Activated effector memory CD4-positive, alpha-beta T cell treated with Interleukin-2 at 50 U/mL for 16 hours (primary cell): ENCODE measurements at regions not wholly inside any gene's neighbourhood (a gene's known extent, or its start where the extent isn't known, plus 50 kb on each side); places are given as distances from the start of the nearest gene placed in this dataset.
"Not testable (repeated sequence)": the region's sequence is repeated elsewhere in the genome, so short reads cannot be mapped to it uniquely, and the experiment has no call there.

Experiments
- DNase-seq: peaks from one replicate; pipeline ENCODE4 v3.0.0-alpha.2; 2020

DNA sequence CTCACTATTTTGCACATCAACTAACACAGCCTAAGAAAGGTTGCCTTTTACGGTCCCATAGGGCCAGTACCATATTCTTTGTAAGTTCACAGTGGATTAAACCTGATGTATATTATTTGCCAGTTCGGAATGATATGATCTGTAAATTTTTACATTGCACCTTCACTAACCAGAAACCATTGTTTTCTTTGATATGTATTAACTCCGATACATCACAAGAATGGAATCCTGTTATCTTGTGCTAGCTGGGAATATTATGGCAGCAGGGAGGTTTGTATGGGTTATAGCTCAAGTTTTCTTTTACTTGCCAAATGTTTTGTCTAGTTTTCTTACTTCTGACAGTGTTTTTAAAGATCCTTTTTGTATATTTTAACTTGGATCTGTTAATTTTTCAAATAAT, 51.4 kb upstream of the S1PR1 start:
- no peak for DNase-seq

DNA sequence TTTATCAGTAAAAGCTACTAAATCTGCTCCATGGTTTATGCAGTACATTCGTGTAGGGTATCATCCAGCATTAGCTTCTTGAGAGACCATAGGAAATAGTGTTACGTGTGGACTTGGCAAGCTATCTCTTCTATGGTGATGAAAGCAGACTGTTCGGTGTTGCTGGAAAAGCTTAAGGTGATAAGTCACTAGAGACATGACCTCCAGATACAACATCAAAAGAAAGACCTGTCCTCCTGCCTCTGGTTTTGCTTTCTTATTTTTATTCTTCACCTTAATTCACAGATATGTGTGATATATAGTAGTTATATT, 53.5 kb upstream of the S1PR1 start:
- no peak for DNase-seq

DNA sequence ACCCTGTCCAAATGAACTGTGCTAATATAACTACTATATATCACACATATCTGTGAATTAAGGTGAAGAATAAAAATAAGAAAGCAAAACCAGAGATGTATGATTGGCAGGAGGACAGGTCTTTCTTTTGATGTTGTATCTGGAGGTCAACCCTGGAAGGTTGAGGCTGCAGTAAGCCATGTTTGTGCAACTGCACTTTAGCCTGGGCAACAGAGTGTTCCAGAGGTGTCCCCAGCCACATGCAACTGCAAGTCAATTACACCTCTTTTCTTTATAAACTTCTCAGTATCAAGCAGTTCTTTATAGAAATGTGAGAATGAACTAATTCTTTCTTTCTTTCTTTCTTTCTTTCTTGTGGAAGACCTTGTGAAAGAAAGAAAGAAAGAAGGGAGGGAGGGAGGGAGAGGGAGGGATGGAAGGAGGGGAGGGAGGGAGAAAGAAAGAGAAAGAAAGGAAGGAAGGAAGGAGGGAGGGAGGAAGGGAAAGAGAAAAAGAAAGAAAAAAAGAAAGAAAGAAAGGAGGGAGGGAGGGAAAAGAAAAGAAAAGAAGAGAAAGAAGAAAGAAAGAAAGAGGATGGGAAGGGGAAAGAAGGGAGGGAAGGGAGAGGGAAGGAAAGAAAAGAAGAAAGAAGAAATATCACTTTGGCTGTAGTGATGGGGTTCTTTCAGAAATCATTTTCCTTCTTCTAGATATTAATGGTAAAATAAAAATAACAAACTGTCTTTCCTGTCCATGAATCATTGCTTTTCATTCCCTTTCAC, 54.0 kb upstream of the S1PR1 start:
- no peak for DNase-seq

DNA sequence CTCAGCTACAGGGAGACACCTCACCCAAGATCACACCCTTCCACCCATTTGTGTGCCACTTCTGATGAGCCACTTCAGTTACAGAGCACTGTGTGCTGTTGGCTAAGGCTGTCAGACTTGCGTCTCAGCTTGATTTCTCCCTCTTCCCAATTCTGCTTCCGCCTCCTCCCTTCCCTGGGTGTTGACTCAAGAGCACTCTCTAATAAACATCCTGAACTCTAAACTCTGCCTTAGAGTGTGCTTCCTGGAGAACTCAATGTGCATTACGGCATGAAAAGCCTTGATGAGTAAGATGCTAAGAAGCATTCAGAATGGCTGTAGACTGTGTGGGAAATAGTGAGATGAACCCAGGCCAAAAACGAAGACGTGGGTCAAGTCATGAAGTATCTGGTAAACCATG, 54.9 kb upstream of the S1PR1 start:
- no peak for DNase-seq

DNA sequence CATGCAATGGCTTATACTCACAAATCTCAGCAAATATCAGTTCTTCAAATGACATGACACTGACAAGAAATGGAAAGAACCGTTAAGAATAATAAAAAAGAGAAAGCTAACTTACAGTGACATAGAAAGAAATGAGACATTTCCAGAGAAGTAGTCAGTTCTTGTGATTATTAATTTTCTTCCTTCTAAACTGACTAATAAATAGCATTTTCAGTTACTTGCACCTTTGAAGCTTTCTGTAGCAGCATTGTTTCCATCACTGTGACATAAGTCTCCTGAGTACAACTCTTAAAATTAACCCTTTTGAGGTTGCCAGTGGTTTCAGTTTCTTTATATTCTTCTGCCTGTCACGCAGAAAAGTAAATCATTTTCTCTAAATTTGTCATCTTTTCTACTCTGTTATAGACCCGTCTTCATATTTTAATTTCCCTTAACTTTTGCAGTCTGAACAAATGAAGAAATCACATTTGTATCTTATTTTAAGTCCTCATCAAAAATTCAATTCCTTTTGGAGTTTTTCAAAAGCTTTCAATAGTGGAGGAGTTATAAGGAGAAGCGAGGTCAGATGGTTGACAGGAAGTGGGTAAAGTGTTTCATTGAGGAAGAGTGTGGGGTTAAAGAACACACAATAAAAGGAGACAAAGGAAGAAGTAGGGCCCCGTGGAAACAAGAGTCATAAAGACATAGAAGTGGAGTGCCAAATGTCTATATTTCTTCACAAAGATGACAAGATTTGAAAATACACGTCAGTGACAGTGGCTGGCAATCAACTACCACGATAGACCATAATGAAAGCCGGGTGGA, 57.9 kb upstream of the S1PR1 start:
- no peak for DNase-seq

DNA sequence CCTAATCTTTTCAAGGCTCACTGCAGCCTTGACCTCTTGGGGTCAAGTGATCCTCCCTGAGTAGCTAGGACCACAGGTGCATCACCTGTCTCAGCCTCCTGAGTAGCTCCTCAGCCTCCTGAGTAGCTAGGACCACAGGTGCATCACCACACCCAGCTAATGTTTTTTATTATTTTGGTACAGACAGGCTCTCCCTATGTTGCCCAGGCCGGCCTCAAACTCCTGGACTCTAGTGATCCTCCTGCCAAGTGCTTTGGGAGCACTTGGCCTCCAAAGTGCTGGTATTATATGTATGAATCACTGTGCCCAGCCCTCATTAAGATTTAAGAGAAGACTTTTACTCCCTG, 58.5 kb upstream of the S1PR1 start:
- no peak for DNase-seq

DNA sequence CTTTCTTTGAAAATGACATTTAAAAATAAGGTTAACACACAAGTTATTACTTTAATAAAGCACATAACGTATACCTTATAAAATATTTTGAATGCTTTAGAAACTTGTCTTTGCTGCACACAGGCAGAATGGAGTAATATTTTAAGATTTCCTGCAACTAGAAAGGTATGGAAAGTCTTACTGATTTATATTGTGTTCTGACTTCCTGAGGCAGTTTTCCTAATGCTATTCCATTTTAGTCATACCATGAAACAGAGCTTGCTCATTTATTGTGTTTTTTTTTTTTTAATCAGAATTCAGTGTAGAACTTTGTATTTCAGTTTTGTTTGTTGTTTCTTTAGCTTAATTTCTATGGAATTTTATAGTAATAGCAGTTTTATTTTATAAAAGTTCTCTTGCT, 60.9 kb upstream of the S1PR1 start:
- no peak for DNase-seq

DNA sequence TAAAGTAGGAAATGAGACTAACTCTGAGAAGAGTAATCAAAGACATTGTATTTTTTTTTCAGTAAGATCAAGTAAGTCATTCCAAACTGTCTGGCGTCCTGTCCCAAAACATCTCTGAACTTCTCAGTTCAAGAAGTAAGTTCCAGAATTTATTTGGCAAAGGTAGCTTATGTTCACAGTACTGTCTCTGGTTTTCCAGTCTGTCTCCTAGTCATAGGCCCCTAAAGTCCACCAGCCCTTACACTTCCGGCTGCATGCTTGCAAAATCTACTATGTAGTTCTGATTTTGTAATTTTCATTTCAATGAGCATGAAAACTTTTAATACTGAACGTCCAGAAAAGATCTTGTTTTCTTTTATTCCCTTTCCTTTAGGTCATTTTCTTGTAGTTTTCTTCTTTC, 61.4 kb upstream of the S1PR1 start:
- DNase-seq: no peak

DNA sequence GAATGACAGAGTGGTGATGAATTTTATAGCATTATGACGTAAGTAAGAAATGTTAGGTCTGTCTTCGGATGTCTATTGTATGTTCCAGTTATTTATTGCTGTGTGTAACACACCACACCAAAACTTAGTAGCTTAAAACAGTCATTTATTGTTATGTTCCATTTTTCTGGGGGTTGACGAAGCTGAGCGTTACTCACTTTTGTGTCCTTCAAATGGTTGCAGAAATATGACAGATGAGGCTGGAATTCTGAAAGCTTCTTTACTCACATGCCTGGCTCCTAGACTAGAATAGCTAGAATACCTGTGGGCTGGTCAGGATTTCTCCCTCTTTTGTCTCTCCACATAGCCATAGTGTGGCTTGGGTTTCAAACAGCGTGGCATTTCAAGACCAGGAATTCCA, 62.1 kb upstream of the S1PR1 start:
- no peak for DNase-seq

DNA sequence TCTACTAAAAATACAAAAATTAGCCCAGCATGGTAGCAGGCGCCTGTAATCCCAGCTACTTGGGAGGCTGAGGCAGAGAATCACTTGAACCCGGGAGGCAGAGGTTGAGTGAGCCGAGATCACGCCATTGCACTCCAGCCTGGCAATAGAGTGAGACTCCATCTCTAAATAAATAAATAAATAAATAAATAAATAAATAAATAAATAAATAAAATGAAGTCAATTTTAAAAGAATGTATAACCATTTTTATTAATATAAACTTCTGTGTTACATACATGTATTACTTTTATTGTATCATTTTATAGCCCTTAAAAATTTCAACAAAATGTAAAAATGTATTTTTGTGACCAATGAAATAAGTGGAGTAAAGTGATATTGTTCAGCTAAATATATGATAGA, 62.5 kb upstream of the S1PR1 start:
- not testable (repeated sequence) for DNase-seq

DNA sequence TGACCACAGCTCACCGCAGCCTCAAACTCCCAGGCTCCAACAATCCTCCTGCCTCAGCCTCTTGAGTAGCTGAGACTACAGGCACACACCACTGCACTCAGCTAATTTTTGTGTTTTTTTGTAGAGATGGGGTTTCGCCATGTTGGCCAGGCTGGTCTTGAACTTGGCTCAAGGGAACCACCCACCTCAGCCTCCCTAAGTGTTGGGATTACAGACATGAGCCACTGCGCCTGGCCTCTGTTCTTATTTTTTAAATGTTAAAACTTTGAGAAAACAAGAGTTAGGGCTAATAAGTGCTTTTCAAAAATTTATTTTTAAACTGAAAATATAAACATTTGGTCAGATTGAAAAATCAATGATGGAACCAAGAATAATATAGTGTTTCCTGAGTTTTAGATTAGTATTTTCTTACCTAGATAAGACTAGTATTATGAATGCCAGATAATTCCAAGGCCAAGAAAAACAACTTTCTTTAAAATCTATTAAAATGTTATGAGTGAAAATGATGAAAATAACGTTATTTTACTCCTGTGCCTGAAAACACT, 66.2 kb upstream of the S1PR1 start:
- no peak for DNase-seq

DNA sequence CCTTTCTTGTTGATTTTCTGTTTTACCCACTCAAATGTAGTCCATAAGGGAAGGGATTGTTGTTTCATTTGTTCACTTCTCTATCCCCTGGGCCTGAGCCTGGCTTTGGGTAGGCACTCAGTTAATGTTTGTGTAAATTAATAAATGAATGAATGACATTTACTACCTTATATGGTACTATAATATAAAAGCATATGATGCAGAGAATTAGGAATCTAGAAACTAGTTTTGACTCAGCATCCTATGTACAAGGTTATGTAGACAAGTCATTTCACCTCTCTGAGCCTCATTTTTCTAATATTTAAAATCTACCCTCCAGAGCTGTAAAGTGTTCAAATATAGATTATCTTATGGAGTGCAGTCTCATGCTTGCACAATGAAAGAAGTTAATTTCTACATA, 68.9 kb upstream of the S1PR1 start:
- DNase-seq: no peak

DNA sequence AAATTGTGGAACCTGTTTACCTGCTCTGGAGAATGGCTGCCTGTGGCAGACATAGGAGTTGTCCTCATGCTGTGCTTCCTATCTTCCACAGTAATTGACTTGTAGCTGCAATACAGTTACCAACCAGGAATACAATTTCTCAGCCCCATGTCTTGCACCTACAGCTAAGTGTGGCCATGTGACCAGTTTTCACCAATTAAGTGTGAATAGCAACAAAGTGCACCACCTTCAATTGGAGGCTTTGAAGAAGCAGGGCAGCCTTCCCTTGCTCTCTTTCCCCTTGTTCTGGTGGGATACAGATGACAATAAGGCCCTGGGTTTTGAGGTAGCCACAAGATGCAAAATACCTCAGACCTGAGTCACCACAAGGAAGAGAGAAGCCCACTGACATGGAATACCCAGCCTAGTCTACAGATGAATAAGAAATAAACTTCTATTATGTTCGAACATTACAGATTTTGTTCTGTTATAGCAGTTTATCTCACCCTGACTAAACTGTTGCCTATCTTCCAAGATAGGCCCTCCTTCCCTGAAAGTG, 70.2 kb upstream of the S1PR1 start:
- no peak for DNase-seq

DNA sequence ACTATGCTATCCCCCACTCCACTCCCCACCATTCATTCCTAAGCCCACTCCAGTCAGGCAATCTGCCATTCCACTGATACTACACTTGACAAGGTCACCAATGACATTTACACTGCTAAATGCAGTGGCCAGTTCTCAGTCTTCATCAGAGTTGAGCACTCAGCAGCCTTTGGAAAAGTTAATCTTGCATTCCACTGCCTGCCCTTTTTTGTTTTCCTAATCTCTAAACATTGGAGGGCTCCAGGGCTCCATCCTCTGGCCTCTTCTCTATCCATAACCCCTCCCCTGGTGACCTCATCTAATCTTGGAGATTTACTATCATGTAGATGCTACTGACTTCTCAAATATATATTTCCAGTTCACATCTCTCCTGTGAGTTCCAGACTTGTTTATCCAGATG, 70.9 kb upstream of the S1PR1 start:
- no peak for DNase-seq

DNA sequence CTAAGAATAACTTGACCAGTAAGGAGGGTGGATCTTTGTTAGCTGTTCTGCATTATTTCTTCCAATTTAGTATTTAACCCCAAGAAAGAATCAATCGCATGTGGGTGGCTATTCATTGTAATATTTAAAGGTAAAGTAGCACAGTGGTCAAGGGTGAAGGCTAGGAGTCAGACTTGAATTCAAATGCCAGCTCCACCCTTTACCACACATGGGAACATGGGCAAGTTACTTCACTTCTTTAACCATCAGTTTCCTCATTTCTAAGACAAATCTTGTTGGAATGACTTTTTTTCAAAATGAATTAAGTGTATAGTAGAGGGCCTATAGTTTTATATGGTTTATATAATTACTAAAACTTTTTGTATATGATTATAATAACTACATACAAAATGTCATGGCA, 71.3 kb upstream of the S1PR1 start:
- no peak for DNase-seq

DNA sequence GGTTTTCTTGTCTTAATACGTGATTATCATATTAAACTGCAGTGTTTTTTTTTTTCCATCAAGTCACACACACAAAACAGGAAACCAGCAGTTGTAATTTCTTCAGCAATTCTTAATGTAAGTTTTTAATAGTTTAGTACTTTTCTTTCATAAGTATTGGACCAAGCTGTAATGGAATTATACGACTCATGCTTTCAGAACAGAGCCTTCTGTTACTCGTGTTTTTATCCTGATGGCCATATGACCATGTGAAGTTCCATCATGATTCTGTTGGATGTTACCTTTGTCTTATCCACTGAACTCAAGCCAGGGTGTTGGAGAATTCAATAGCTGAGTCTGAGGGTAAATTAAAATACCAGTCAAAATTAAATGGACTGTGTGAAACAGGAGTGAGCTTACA, 72.0 kb upstream of the S1PR1 start:
- no peak for DNase-seq

DNA sequence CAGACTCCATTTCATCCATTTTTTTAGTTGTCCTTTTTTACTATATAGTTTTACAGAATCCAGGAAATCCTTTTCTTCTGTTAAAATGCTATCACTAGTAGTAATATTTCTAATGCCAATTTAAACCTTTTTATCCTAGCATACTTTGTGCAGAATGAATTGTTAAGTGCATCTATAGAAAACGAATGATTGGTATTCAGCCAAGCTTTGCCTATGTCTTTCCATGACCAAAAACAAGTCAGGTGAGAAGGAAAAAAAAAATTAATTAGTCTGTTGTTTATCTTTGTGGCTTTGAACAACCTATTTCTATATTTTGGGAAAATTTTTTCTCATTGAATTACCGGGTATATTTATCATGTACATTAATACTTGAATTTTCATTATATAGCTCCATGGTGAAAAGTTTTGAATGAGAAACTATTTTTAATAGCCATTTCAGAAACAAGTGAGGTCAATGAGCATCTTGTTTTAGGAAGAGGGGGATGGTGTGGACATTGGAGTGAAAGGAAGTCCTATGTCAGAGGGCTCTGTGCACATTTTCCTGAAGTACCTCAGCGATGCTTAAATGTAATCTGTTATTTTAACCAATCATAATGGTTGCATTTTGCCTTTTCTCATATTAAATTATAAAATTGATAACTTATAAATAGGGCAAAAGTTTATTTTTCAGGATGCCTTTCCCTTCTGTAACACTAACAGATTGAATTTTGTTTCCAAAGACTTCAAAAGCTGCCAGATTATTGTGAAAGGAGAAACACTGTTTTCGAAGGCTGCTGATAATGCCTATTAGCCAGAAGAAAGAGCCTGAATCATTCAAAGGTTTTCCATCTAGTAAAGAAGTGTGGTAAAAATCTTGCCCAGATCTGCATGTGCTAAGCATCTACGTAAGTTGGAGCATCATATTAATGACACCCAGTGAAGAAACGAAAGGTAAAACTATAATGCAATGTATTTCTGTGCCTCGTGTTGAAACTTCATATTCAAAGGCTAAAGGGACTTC, 73.8 kb upstream of the S1PR1 start:
- DNase-seq: no peak

DNA sequence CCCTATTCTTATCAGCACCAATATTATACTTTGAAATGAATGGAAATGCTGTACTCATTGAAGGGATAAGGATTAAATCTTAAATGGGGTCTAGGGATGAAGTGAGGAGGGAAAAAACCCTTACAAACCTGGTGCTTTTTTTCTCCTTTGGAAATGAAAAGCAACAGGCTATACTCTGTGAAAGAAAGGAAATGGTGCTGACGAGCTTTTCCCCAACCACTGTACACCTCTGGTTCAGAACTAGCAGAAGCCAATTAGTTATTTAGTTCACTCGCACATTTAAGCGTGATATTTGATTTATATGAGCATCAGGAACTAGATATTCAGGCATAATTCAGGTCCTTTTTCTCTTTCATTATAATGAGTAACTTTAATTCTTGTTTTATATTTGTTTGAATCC, 74.5 kb upstream of the S1PR1 start:
- no peak for DNase-seq

DNA sequence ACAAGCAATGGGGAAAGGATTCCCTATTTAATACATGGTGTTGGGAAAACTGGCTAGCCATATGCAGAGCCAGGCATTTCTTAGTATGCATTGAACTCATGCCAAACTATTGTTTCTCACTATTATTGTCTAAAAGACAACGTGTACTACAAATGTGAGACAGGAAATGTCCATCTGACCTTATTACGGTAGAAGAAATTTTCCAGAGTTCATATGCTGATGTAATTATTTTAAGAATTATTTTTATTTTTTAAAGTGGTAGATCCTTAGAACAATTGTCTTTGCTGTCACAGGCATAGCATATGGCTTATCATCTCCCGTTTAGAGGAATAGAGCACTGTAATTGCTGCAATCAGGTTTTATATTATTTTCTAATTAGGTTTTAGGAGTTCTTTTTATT, 75.2 kb upstream of the S1PR1 start:
- no peak for DNase-seq

DNA sequence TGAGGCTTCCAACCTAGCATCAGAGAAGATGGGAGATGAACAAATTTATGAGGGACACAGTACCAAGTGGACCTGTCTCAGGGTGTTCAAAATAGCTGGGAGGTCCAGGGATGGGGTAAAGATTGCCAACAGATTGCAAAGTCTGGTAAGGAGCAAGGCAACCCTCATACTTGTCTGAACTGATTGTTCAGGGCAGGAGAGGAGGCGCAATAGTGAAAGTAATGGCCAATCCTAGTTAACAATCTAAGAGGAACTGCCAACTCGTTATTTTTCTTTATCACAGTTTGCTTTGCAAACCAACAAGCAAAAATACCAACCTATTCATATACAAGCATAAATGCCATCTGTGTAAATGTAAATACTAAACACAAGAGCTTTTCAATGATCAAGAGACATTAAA, 78.4 kb upstream of the S1PR1 start:
- DNase-seq: no peak

DNA sequence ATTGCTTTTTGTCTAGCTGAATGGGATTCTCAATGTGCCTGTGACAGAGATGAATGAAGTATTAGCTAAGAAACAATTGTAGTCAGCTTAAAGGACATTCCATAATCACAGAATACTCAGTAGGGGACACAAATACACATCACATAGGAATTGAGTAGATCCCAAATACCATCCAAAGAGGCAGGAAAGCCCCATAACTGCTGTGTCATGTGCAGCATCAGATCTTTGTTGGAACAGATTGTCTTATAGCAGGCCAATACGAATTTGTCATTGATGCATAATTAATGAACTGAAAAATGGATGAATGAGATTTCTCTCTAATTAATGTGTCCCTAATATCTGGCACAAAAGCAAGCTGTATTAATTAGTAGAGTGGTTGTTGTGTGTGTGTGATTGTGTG, 82.3 kb upstream of the S1PR1 start:
- no peak for DNase-seq

DNA sequence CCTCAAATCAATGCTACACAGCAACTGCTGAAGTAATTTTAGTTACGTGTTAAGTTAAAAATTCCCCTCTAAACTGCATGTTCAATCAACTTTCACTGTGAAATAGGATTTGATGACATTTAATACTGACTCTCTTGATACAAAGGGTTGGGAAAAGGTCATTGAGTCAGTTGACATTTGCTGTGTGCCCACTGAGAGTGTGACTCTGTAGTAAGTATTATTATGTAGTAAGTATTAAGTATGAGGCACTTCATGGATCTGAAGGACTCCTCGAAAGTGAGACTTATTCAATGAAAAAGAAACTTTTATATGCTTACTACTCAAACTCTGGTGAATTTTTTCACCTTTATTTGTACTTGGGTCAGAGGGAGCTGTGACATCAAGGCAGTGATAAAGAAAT, 83.1 kb upstream of the S1PR1 start:
- DNase-seq: no peak

DNA sequence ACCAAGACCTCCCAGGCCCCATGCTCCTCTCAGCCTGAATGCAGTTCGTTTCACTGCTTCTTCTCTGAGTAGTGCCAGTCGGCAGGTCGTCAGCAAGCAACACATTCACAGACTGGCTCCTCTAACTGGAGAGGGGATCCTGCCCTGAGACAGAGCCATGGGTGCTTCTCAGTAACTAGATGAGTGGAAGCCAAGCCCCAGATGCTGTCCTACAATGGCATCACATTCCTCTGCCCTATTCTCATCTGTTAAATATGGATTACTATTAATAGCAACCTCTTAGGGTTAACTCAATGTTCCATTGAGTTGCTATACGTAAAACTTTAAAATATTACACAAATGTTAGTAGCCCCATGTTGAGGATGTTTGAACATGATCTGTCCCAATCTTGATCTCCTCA, 84.2 kb upstream of the S1PR1 start:
- DNase-seq: no peak
